Ishikawa (cell line): ENCODE measurements at regions not wholly inside any gene's neighbourhood (a gene's known extent, or its start where the extent isn't known, plus 50 kb on each side); places are given as distances from the start of the nearest gene placed in this dataset.

ENCODE experiments used
- CEBPB ChIP-seq: IDR thresholded peaks from 2 replicates; pipeline ENCODE4 v1.6.1; 2012
- EP300 ChIP-seq: IDR thresholded peaks from 2 replicates; pipeline ENCODE4 v1.6.1; 2012; ENCODE audit warnings: borderline replicate concordance
- NFIC ChIP-seq: IDR thresholded peaks from 2 replicates; pipeline ENCODE4 v1.6.1; 2012
- RAD21 ChIP-seq: IDR thresholded peaks from 2 replicates; pipeline ENCODE4 v1.6.1; 2012; ENCODE audit warnings: low read depth
- TAF1 ChIP-seq: IDR thresholded peaks from 2 replicates; pipeline ENCODE4 v1.6.1; 2012; ENCODE audit warnings: low read depth, mild to moderate bottlenecking
- YY1 ChIP-seq: IDR thresholded peaks from 2 replicates; pipeline ENCODE4 v1.6.1; 2012; ENCODE audit warnings: low read depth
- ZBTB7A ChIP-seq: IDR thresholded peaks from 2 replicates; pipeline ENCODE4 v1.6.1; 2012; ENCODE audit warnings: low read depth

GRCh38 chr3:127393131-127393820, 105.4 kb upstream of the PRR20G start:
- no peak for TF ChIP-seq NFIC
- no peak for TF ChIP-seq ZBTB7A
- no peak for TF ChIP-seq YY1
- no peak for TF ChIP-seq EP300
- TF ChIP-seq CEBPB, result no peak
- TF ChIP-seq TAF1, result no peak
- TF ChIP-seq RAD21, result no peak
